Esophagus squamous epithelium (tissue), 4 donors: ENCODE measurements at regions not wholly inside any gene's neighbourhood (a gene's known extent, or its start where the extent isn't known, plus 50 kb on each side); places are given as distances from the start of the nearest gene placed in this dataset.

ENCODE experiments used
- CTCF ChIP-seq, 6 experiments: fragments of 450-650 bp in 4 of 6; fragments of 200-600 bp in 2 of 6; sonication (generic) in 2 of 6; IDR thresholded peaks; one replicate each; pipeline ENCODE4 v1.5.1; 2016 to 2019; ENCODE audit warnings: antibody characterized with exemption in 6 of 6, mild to moderate bottlenecking in 4 of 6, moderate library complexity in 4 of 6
- POLR2A ChIP-seq, 4 donors: fragments of 450-650 bp; IDR thresholded peaks; one replicate each; pipeline ENCODE4 v1.6.1; 2017; ENCODE audit warnings: antibody characterized with exemption in 4 of 4, mild to moderate bottlenecking in 4 of 4, moderate library complexity in 3 of 4

GRCh38 chr21:35450830-35451229 lies 401.7 kb upstream of the RUNX1 start:
- TF ChIP-seq CTCF (IDR thresholded peaks at IDR 0.05): no peak
- TF ChIP-seq POLR2A (IDR thresholded peaks at IDR 0.05): no peak
